Testis (tissue), 2 donors: ENCODE measurements at regions not wholly inside any gene's neighbourhood (a gene's known extent, or its start where the extent isn't known, plus 50 kb on each side); places are given as distances from the start of the nearest gene placed in this dataset.
A peak's percentile ranks its signal among the peaks of the same experiment; 100 is the strongest.

ENCODE experiments used
- DNase-seq: peaks from one replicate; pipeline ENCODE4 v3.0.0-alpha.2; 2019
- H3K27ac ChIP-seq, 2 donors: fragments of 200-600 bp; sonication (generic); one replicate each; pipeline ENCODE4 v1.5.1; 2019
- H3K27me3 ChIP-seq: fragments of 200-600 bp; sonication (generic); one replicate; pipeline ENCODE4 v1.5.1; 2019
- H3K36me3 ChIP-seq: fragments of 200-600 bp; sonication (generic); one replicate; pipeline ENCODE4 v1.5.1; 2017; ENCODE audit warnings: low read depth; ENCODE audit errors: missing control alignments
- H3K4me1 ChIP-seq: fragments of 200-600 bp; sonication (generic); one replicate; pipeline ENCODE4 v1.5.1; 2019
- H3K4me3 ChIP-seq, 2 donors: fragments of 200-600 bp; sonication (generic); one replicate each; pipeline ENCODE4 v1.5.1; 2017 to 2019
- H3K9me3 ChIP-seq: fragments of 200-600 bp; sonication (generic); one replicate; pipeline ENCODE4 v1.5.1; 2017
- POLR2A ChIP-seq: fragments of 450-650 bp; IDR thresholded peaks from one replicate; pipeline ENCODE4 v1.6.1; 2017; ENCODE audit warnings: antibody characterized with exemption, mild to moderate bottlenecking, moderate library complexity
- WGBS, 2 donors: methylation state at CpG; one replicate each; pipeline ENCODE4 v1.1.5; 2018; 5-methylcytosine and 5-hydroxymethylcytosine counted together
- intact Hi-C: fragments of 100-400 bp; cut with DNase I; formaldehyde crosslinking; loops from one replicate; pipeline ENCODE4 v1.15.1; 2023; ENCODE audit warnings: low total_unique reads
- TF ChIP-seq, protein P1 (sequence below), 3 experiments: fragments of 450-650 bp in 2 of 3; fragments of 200-600 bp in 1 of 3; sonication (generic) in 1 of 3; IDR thresholded peaks; one replicate each; pipeline ENCODE4 v1.5.1; 2016 to 2019; ENCODE audit warnings: antibody characterized with exemption in 3 of 3, mild to moderate bottlenecking in 2 of 3, moderate library complexity in 1 of 3

DNA sequence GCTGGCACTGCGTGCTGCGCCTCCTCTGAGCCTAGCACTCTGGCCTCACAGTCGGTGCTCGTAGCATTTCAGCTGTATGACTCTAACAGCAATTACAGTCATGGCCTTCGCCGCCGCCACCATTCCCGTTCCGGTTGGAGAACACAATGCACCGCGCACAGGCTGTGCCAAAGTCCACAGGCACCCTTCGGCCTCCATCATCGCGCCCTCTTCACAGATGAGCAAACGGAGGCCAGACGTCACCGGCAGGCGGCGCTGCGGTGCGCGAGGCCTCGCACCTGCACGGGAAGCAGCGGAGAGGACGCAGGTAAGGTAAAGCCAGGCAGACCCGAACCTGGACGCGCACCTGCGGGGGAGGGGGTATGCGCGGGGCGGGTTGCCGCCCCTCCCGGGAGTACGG, 128.9 kb downstream of the BARX1 start:
- H3K27me3 ChIP-seq = no peaks in the 10 kb centered on the region
- 26 to 29% methylated on average over 8 to 36 of the region's 36 CpGs for WGBS, 2 donors
- no peak overlapping the region for H3K27ac ChIP-seq
- peak; percentile 62 for DNase-seq
- no peaks in the 10 kb centered on the region for H3K9me3 ChIP-seq
- peaks cover 4% of the 10 kb centered on the region for H3K4me1 ChIP-seq
- TF ChIP-seq, protein P1, sequence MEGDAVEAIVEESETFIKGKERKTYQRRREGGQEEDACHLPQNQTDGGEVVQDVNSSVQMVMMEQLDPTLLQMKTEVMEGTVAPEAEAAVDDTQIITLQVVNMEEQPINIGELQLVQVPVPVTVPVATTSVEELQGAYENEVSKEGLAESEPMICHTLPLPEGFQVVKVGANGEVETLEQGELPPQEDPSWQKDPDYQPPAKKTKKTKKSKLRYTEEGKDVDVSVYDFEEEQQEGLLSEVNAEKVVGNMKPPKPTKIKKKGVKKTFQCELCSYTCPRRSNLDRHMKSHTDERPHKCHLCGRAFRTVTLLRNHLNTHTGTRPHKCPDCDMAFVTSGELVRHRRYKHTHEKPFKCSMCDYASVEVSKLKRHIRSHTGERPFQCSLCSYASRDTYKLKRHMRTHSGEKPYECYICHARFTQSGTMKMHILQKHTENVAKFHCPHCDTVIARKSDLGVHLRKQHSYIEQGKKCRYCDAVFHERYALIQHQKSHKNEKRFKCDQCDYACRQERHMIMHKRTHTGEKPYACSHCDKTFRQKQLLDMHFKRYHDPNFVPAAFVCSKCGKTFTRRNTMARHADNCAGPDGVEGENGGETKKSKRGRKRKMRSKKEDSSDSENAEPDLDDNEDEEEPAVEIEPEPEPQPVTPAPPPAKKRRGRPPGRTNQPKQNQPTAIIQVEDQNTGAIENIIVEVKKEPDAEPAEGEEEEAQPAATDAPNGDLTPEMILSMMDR (IDR thresholded peaks at IDR 0.05) = no peak
- no peak for TF ChIP-seq POLR2A
- intact Hi-C loops = no loop called here
- H3K36me3 ChIP-seq = no peaks in the 10 kb centered on the region
- H3K4me3 ChIP-seq = peak overlapping the region in 1 of 2 donors; percentile 23

DNA sequence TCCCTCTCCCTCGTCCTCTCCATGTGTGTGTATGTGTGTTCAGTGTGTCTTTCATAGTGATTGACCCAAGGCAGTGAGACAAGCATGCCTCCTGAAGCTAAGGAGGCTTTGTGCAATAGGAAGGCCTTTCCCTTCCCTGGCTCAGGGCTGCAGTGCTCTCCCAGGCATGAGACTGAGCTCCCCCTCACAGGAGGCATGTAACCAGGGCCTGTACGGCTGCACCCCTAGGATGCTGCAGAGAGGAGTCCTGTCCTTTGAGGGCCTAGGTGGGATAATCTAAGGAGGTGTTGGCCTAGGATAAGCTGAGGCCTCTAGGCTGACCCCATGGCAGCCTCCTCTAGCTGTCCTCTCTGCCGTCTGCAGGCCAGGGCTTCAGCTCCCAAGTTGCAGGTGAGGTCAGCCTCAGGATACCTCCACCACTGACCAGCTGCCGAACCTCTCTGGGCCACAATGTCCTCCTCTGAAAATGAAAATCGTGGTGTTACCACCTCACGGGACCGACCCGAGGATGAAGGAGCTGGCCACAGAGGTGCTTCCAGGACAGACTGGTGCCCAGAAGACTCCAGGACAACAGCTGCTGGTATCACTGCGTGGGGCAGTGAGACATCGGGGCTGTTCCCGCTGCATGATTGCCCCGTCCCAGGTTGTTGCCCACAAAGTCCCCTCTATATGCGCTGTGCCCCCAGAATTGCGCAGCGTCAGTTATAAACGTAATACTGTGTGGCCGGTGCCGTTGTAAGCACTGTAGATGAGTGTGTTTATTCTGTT, 129.6 kb downstream of the BARX1 start:
- Histone ChIP-seq H3K9me3 (no peaks in the 10 kb centered on the region), H3K4me1 (peaks cover 4% of the 10 kb centered on the region), H3K36me3 (no peaks in the 10 kb centered on the region), H3K4me3 (peak overlapping the region in 1 of 2 donors; percentile 23), H3K27ac (no peak overlapping the region), H3K27me3 (no peaks in the 10 kb centered on the region)
- intact Hi-C loops = no loop called here
- TF ChIP-seq, protein P1 (IDR thresholded peaks at IDR 0.05) = no peak
- TF ChIP-seq POLR2A = no peak
- 65 to 78% methylated on average over 12 to 18 of the region's 18 CpGs for WGBS, 2 donors
- DNase-seq = no peak

DNA sequence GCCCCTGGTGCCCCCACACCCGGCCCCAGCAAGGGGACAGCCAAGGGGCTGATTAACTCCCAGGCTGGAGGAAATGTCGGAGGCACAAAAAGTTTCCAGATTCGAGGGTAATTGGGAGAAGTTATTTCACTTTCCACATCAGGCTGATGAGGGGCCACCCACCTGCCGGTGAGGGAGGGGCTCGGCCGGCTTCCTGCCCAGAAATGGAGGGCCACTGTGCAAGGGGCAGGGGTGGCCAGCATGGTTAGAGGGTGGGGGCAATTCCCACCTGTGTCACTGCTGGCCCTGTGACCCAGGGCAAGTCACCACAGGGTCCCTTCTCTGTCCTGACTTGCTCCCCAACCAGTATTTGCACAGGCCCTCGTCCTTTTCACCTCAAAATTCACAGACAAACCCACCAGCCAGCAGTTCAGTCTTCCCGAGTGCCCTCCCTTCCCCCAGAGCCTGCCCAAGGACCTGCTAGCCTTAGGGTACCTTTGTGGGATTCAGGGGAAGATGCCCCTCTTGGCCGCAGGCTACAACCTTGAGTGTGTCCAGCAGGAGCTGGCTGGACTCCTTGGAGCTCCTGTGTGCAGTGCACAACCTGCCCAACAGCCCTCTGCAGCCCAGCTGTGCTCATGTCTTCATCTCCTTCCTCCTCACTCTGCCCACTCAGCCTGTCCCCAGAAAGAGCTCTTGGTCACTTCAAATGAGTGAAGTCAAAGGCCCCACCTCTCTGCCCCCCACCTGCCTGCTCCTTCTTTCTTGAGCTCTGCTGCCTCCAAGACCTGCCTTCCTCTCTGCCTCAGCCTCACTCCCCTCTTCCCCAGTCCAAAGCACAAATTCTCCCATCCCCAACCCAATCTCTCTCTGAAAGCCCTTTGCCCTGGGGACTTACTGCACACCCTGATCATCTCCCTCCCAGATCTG, 130.5 kb downstream of the BARX1 start:
- Histone ChIP-seq H3K4me3 (no peak overlapping the region), H3K4me1 (peaks cover 4% of the 10 kb centered on the region), H3K27ac (no peak overlapping the region), H3K27me3 (no peaks in the 10 kb centered on the region), H3K36me3 (no peaks in the 10 kb centered on the region), H3K9me3 (no peaks in the 10 kb centered on the region)
- WGBS, 2 donors = 71 to 72% methylated on average over 9 of the region's 9 CpGs
- intact Hi-C loops = no loop called here
- TF ChIP-seq, protein P1 (IDR thresholded peaks at IDR 0.05) = no peak
- TF ChIP-seq POLR2A = no peak
- no peak for DNase-seq

DNA sequence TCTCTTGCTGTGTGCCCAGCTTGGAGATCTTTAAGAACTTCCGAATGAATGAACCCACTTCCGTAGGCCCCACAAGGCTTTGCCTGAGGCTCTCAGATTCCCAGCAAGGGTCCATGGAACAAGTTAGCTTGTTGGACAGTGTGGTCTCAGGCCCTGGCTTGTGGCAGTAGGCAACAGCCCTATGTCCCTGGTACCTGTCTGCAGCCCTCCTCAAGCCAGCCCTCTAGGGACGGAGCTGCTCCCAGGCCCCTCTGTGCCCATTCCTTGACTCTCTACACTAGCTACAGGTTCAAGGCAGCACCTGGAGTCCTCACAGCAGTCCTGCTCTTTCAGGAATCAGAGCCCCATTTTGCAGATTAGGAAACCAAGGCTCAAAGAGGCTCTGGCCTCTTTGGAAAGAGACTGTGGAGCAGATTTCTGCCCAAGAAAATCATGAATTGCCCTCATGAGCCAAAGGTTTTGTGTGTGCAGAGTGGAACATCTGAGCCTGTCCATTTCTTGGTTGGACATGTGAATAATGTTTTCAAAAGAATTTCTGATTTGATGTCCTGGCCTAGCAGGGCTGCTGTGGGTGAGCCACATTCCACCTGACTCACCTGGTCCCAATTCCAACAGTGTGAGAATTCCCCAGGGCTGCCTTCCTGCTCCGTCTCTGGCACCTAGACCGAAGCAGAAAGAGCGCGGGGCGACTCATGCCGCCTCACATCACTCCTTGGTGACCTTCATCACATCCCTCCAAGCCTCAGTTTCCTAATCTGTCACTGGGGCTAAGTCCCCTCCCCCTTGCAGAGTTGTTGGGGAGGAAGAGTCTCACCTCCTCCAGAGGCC, 131.7 kb downstream of the BARX1 start:
- Histone ChIP-seq H3K4me3 (no peak overlapping the region), H3K27ac (no peak overlapping the region), H3K27me3 (no peaks in the 10 kb centered on the region), H3K4me1 (peaks cover 4% of the 10 kb centered on the region), H3K9me3 (no peaks in the 10 kb centered on the region), H3K36me3 (no peaks in the 10 kb centered on the region)
- no peak for DNase-seq
- WGBS, 2 donors = 89 to 98% methylated on average over 9 of the region's 9 CpGs
- intact Hi-C loops = no loop called here
- TF ChIP-seq, protein P1 (IDR thresholded peaks at IDR 0.05) = no peak
- no peak for TF ChIP-seq POLR2A
